ENCODE measurements at regions not wholly inside any gene's neighbourhood (a gene's known extent, or its start where the extent isn't known, plus 50 kb on each side); places are given as distances from the start of the nearest gene placed in this dataset.
"Not testable (repeated sequence)": the region's sequence is repeated elsewhere in the genome, so short reads cannot be mapped to it uniquely, and the experiment has no call there.

DNA sequence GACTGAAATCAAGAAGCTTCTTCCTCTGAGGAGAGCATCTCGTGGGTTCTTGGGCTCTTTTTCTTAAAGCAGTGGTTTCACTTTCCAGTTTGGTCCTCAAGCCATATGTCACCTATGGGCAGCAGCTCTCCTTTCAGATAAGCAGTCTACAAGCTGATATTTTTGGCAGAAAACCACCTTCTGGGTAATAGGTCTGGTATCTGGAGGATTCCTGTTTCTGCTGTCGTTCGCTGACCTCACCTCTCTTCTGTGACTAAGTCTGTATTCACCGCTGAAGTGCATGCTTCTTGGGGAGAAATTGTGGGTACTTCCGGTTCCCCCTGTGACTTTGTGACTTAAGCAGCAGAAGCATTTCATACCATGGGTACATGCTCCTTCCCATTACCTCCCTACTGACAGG, 193.6 kb downstream of the EDN1 start:
- H3K27me3 Mint-ChIP-seq = no peaks in the 10 kb centered on the region
- H3K9me3 Mint-ChIP-seq = no peaks in the 10 kb centered on the region
- DNase-seq = no peak
- no peaks in the 10 kb centered on the region for H3K36me3 Mint-ChIP-seq
- CTCF ChIA-PET = no interaction called here
- no peak overlapping the region for H3K27ac Mint-ChIP-seq
- no peak overlapping the region for H3K4me3 Mint-ChIP-seq
- H3K4me1 Mint-ChIP-seq = peaks cover 4% of the 10 kb centered on the region

DNA sequence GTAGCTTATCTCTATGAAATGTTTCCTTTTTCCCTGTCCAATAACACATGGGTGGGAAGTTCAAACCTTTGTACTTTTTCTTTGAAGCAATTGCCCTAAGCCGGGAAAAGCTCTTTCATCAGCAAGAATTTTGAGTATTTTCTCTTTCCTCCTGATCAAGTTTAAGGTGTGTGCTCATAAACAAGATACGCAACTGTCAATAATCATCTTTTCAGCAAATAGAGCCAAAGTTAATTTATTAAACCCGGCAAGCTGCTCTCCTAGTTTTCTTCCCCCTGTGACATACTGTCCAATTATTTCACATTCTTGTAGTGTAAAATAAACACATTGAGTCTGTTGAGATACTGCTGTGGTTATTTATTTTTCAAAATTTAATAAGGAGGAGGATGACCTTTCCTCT, 194.4 kb downstream of the EDN1 start:
- Mint-ChIP-seq H3K4me3 (no peak overlapping the region), H3K9me3 (no peaks in the 10 kb centered on the region), H3K27ac (no peak overlapping the region), H3K4me1 (peaks cover 4% of the 10 kb centered on the region), H3K27me3 (no peaks in the 10 kb centered on the region), H3K36me3 (no peaks in the 10 kb centered on the region)
- CTCF ChIA-PET = no interaction called here
- no peak for DNase-seq

DNA sequence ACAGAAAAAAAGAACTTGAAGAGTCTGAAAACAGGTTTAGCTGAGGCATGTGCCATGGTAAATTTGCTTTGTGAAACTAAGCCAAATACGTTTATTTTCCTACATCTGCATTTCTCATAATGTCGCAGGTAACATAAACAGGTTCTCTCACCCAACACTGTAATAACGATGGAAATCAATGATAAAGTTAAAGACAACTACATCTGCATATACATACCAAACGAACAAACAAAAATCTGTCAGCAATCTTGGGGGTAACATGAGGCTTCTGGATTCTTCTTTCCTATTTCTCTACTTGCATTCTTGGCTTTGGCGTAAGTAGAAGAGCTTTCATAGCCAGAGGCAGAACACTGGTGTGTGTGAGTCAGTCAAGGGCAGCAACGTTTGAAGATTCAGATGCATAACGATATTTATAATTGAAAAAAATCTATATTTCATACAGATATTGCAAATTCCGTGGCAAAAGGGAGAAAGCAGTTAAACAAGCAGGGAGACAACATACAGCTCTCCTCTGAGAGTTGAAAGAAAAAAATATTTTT, 195.1 kb downstream of the EDN1 start:
- CTCF ChIA-PET = no interaction called here
- H3K27ac Mint-ChIP-seq = no peak overlapping the region
- H3K36me3 Mint-ChIP-seq = no peaks in the 10 kb centered on the region

DNA sequence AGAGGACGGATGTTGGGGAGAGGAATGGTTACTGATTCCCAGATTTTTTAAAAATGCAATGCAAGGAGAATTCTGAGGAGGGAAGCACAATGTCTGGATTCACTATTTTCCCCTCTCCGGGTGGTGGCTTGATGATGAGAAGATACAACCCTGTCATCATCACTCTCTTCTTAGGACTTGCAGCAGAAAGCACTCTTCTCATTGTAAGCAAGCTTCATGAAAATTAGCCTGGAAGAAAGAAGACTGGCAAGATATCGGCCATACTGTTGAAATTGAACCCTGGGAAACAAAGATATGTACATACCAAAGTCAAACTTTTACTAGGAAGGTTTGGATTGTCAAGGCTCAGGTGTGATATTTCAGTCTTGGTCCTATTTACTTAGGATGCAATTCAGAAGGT, 195.7 kb downstream of the EDN1 start:
- CTCF ChIA-PET = no interaction called here
- no peak overlapping the region for H3K27ac Mint-ChIP-seq
- H3K9me3 Mint-ChIP-seq = no peaks in the 10 kb centered on the region
- DNase-seq = no peak
- no peak overlapping the region for H3K4me3 Mint-ChIP-seq
- peaks cover 4% of the 10 kb centered on the region for H3K4me1 Mint-ChIP-seq
- no peaks in the 10 kb centered on the region for H3K36me3 Mint-ChIP-seq
- H3K27me3 Mint-ChIP-seq = no peaks in the 10 kb centered on the region

More for the DNA sequence above, 195.1 kb downstream of the EDN1 start:
- no peak overlapping the region for H3K4me3 Mint-ChIP-seq
- peaks cover 4% of the 10 kb centered on the region for H3K4me1 Mint-ChIP-seq
- H3K27me3 Mint-ChIP-seq = no peaks in the 10 kb centered on the region
- no peak for DNase-seq
- no peaks in the 10 kb centered on the region for H3K9me3 Mint-ChIP-seq

DNA sequence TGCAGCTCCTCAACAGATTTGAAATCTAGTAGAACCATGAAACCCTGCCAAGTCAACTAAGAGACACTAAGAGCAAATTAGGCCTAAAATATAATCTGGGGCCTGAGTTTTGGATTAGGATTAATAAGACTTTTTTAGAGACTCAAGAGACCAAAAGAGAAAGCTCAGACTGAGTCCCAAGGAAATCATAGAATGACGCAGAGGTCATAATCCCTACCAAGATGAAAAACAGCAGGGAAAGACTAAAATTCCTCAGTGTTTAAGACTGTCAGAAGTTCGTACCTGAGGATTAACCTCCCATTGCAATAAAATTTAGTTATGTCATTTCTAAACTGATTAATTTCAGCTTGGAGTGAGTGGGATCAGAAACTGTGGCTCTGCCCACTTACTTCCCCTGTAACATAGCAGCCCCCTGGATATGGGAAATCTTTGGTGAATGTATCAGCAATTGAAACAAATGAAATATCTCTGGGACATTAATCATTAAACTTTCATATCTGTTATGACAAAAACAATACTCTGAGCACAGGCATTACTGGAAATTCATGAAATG, 200.3 kb downstream of the EDN1 start:
- no peaks in the 10 kb centered on the region for H3K36me3 Mint-ChIP-seq
- no peak overlapping the region for H3K4me3 Mint-ChIP-seq
- no peaks in the 10 kb centered on the region for H3K4me1 Mint-ChIP-seq
- CTCF ChIA-PET = interaction anchor here (1.0 kb wide), 1 partner anchor 199 kb away, joined by 3 read pairs; no protein-coding TSS in a partner anchor
- DNase-seq = no peak
- H3K27me3 Mint-ChIP-seq = no peaks in the 10 kb centered on the region
- no peak overlapping the region for H3K27ac Mint-ChIP-seq
- no peaks in the 10 kb centered on the region for H3K9me3 Mint-ChIP-seq

DNA sequence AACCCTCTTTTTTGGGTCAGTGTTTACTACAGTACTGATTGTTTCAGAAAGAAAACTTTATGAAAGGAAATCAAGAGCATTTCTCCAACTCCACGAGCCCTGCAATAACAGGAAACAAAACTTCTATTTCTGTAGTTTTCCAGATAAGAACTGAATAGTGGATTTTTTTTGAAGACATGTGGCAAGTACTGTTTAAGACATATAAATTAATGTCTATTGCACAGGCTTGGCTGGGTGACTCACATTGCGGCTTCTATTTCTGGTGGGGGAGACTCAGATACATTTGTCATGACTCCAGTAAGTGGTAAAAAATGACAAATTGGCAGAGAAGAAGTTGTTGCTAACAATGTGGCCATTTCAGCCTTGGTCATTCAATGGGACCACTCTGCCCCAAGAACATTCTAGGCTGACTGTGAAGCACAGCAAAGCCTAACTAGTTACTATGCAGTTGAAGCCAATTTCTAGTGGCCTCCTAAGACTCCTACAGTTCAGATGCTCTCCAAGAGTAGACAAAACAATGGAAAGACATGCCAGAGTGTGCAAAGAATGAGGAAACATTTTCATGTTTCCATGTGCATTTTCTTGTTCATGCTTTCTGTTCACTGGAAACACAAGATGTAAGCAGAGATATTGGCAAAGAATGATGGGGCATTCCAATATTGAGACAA, 200.9 kb downstream of the EDN1 start:
- no peak overlapping the region for H3K27ac Mint-ChIP-seq
- no peaks in the 10 kb centered on the region for H3K27me3 Mint-ChIP-seq
- no peaks in the 10 kb centered on the region for H3K36me3 Mint-ChIP-seq
- H3K9me3 Mint-ChIP-seq = no peaks in the 10 kb centered on the region
- H3K4me1 Mint-ChIP-seq = no peaks in the 10 kb centered on the region
- CTCF ChIA-PET = no interaction called here
- H3K4me3 Mint-ChIP-seq = no peak overlapping the region
- DNase-seq = no peak

DNA sequence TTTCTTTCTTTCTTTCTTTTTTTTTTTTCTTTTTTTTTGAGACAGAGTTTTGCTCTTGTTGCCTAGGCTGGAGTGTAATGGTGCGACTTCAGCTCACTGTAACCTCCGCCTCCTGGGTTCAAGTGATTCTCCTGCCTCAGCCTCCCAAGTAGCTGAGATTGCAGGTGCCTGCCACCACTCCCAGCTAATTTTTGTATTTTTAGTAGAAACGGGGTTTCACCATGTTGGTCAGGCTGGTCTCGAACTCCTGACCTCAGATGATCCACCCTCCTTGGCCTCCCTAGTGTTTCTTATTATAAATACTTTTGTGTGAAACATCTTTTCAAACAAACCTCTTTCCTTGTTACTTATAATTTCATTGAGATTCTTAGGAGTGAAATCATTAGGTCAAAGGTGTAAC, 202.8 kb downstream of the EDN1 start:
- H3K4me3 Mint-ChIP-seq, DNase-seq, H3K9me3 Mint-ChIP-seq, H3K4me1 Mint-ChIP-seq, CTCF ChIA-PET, H3K27me3 Mint-ChIP-seq, H3K27ac Mint-ChIP-seq, H3K36me3 Mint-ChIP-seq: not testable (repeated sequence)

DNA sequence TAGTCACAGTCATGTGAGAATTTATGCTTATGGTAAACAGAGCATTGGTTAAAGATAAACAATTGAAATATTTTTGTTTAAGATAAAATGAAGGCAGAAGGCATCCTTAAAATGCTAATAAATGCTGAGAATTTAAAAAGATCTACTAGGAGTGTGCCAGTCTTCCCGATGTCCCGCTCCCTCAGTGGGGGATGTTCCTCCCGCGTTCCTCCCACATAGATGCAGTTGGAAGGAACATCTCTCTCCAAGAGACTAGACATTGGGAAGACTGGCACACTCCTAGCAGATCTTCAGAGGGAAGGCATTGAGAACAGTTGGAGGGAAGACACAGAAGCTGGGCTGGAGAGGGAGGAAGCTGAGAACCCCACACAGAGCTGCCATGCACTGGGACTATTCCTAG, 203.3 kb downstream of the EDN1 start:
- CTCF ChIA-PET = interaction anchor here (0.8 kb wide), 1 partner anchor 11 kb away, joined by 3 read pairs; no protein-coding TSS in a partner anchor
- no peaks in the 10 kb centered on the region for H3K36me3 Mint-ChIP-seq

DNA sequence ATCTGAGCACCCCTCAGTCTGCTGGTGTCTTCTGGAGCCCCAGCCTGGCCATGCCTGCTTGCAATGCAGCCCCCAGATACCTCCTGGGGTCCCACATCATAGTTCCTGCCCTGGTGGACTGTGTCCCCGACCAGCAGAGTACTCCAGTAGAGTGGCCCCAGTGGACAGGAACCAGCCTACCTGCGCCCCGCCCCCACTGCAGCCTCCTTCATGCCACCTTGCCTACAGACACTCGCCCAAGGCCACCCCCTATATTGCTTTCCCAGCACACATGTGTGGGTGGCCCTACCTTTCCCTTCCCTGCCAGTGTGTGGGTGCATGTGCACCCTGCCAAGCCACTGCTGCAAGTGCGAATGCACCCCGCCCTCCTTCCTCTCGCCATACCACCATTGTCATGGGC, 204.0 kb downstream of the EDN1 start:
- Mint-ChIP-seq H3K4me3 (no peak overlapping the region), H3K27me3 (no peaks in the 10 kb centered on the region), H3K9me3 (no peaks in the 10 kb centered on the region), H3K4me1 (no peaks in the 10 kb centered on the region), H3K36me3 (no peaks in the 10 kb centered on the region), H3K27ac (no peak overlapping the region)
- CTCF ChIA-PET = interaction anchor here (0.8 kb wide), 1 partner anchor 10 kb away, joined by 3 read pairs; no protein-coding TSS in a partner anchor
- DNase-seq = no peak

More for the DNA sequence above, 203.3 kb downstream of the EDN1 start:
- H3K27me3 Mint-ChIP-seq = no peaks in the 10 kb centered on the region
- no peaks in the 10 kb centered on the region for H3K9me3 Mint-ChIP-seq
- no peak overlapping the region for H3K4me3 Mint-ChIP-seq
- no peak for DNase-seq
- H3K27ac Mint-ChIP-seq = no peak overlapping the region
- no peaks in the 10 kb centered on the region for H3K4me1 Mint-ChIP-seq

DNA sequence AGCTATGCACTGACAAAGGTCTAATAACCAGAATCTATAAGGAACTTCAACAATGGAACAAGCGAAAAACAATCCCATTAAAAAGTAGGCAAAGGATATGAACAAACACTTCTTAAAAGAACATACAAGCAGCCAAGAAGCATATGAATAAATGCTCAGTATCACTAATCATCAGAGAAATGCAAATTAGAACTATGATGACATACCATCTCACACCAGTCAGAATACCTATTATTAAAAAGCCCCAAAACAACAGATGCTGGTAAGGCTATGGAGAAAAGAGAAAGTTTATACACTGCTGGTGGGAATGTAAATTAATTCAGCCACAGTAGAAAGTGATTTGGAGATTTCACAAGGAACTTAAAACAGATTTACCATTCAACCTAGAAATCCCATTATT, 211.8 kb downstream of the EDN1 start:
- CTCF ChIA-PET = no interaction called here
- no peak for DNase-seq
- Mint-ChIP-seq H3K4me3 (no peak overlapping the region), H3K36me3 (no peaks in the 10 kb centered on the region), H3K4me1 (no peaks in the 10 kb centered on the region), H3K9me3 (no peaks in the 10 kb centered on the region), H3K27me3 (no peaks in the 10 kb centered on the region), H3K27ac (no peak overlapping the region)

DNA sequence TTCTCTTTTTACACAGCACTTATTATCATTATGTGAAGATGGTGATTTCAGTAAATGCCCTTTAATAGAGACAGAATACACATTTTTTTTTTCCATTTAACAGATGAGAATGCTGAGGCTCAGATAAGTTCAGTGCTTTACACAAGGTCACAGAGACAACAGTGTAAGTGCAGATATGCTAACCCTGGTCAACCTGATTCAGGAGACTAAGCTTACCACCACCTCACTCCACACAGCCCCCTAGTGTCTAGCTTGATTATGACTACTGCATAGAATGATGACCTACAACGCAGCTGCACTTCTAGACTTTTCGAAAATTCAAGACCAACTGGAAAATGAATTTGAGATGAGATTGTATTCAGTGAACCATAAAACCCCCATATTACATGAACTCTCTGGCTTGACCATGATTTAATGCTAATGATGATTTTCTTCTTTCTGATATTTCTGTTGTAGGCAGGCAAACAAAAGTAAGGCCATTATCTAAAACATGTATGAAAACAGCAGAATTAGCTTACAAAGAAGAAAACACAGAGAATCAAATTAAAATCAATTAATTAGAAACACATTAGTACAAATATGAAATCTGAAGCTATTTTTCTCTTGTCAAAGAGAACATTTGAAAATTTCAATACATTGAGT, 212.1 kb upstream of the PHACTR1 start:
- Mint-ChIP-seq H3K4me1 (no peaks in the 10 kb centered on the region), H3K27ac (no peak overlapping the region), H3K4me3 (no peak overlapping the region), H3K27me3 (no peaks in the 10 kb centered on the region), H3K36me3 (no peaks in the 10 kb centered on the region), H3K9me3 (no peaks in the 10 kb centered on the region)
- DNase-seq = no peak
- CTCF ChIA-PET = interaction anchor here (1.0 to 2.4 kb wide), 4 partner anchors 11 to 918 kb away, joined by 3 to 12 read pairs (median 4); partner anchors contain the start of gene EDN1

DNA sequence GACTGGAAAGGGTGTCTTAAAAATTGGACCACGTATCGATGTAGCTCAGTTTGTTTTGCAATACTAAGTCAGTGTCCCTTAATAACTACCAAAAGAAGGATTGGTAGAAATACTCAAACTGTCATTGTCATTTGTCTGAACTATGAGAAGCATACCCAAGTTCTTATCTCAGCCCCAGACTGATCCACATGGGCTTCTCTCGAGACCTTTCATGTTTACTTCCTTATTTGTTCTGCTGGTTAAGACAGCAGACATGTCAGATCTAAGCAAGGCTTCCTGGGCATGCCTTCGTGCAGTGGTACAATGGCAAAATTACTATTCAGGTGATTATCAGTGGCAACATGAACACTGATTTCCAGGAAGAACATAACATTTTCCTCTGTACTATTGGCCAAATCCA, 211.1 kb upstream of the PHACTR1 start:
- CTCF ChIA-PET = no interaction called here
- Mint-ChIP-seq H3K27ac (no peak overlapping the region), H3K36me3 (no peaks in the 10 kb centered on the region), H3K4me1 (no peaks in the 10 kb centered on the region), H3K27me3 (no peaks in the 10 kb centered on the region), H3K4me3 (no peak overlapping the region), H3K9me3 (no peaks in the 10 kb centered on the region)
- no peak for DNase-seq

DNA sequence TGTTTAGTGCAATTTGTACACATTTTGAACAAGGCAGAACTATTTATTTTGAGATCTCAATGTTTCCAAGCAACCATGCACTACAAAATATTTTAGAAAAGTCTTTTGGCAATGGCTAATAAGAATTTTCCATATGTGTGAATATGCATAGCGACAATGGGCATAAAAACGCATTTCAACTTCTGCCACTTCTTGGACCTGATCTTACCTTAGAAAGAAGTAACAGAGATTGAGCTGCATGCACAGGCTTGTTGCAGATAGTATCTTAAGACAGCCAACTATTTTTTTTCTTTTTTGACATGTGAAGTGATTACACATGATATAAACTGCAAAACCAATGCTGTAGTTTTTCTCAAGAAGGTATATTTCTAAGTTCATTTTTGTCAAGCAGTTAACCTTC, 210.4 kb upstream of the PHACTR1 start:
- no peaks in the 10 kb centered on the region for H3K36me3 Mint-ChIP-seq
- DNase-seq = no peak
- H3K4me1 Mint-ChIP-seq = no peaks in the 10 kb centered on the region
- CTCF ChIA-PET = no interaction called here
- no peaks in the 10 kb centered on the region for H3K27me3 Mint-ChIP-seq
- H3K27ac Mint-ChIP-seq = no peak overlapping the region
- H3K4me3 Mint-ChIP-seq = no peak overlapping the region
- H3K9me3 Mint-ChIP-seq = no peaks in the 10 kb centered on the region

DNA sequence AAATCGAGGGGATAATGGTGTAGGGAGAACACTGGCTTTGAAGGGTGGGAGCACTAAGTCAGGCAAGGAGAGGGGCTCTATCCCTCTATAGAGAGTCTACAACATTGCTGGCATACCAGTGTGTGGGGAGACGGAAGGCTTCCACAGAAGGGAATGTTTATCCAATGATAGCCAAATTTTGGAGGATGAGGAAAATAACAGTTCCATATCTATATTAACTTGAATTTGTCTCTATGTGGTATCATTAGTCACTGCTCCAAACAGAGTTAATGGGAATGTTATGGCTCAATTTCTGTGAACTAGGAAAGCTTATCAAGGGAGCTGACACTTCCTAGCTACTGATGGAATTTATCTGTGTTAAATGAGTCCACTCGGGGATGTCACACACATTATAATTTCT, 208.9 kb upstream of the PHACTR1 start:
- Mint-ChIP-seq H3K27me3 (no peaks in the 10 kb centered on the region), H3K4me3 (no peak overlapping the region), H3K9me3 (no peaks in the 10 kb centered on the region), H3K36me3 (no peaks in the 10 kb centered on the region), H3K4me1 (no peaks in the 10 kb centered on the region), H3K27ac (no peak overlapping the region)
- DNase-seq = no peak
- CTCF ChIA-PET = no interaction called here

DNA sequence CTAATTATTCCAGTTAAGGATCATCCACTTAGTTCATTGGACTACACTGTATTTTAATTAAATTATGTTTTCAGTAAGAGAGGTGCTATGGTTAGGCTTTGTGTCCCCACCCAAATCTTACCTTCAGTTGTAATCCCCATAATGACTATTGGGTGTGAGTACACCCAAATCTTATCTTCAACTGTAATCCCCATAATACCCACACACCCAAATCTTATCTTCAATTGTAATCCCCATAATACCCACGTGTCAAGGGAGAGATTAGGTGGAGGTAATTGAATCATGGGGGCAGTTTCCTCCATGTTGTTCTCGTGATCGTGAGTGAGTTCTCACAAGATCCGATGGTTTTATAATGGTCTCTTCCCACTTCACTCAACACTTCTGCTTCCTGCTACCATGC, 208.0 kb upstream of the PHACTR1 start:
- no peak for DNase-seq
- CTCF ChIA-PET = no interaction called here
- Mint-ChIP-seq H3K27me3 (no peaks in the 10 kb centered on the region), H3K27ac (no peak overlapping the region), H3K36me3 (no peaks in the 10 kb centered on the region), H3K4me1 (no peaks in the 10 kb centered on the region), H3K9me3 (no peaks in the 10 kb centered on the region), H3K4me3 (no peak overlapping the region)

Measured in activated naive CD4-positive, alpha-beta T cell treated with anti-CD3 and anti-CD28 coated beads, Interleukin-2, amount 10 ng/mL, durations not matched to agents 7 days and 5 days (primary cell).